Liver (tissue), 8 donors: ENCODE measurements at regions not wholly inside any gene's neighbourhood (a gene's known extent, or its start where the extent isn't known, plus 50 kb on each side); places are given as distances from the start of the nearest gene placed in this dataset.

Experiments used
- DNase-seq: peaks from one replicate; pipeline ENCODE4 v3.0.0-alpha.2; 2017; ENCODE audit warnings: low spot score
- H3K27ac ChIP-seq, 2 donors: one replicate each; pipeline ENCODE4 v1.7.0; 2013; ENCODE audit warnings: inconsistent platforms in 2 of 2, low read length in 2 of 2, control low read depth in 1 of 2, low read depth in 1 of 2, mild to moderate bottlenecking in 1 of 2
- H3K27me3 ChIP-seq, 4 donors: one replicate each; pipeline versions ENCODE4 v1.6.1 to v1.7.0; 2013; ENCODE audit warnings: low read length in 3 of 4, inconsistent platforms in 1 of 4, mild to moderate bottlenecking in 1 of 4, moderate library complexity in 1 of 4; ENCODE audit not compliant: control insufficient read depth in 4 of 4, insufficient read depth in 4 of 4
- H3K36me3 ChIP-seq, 4 donors: one replicate each; pipeline versions ENCODE4 v1.6.1 to v1.7.0; 2013; ENCODE audit warnings: low read length in 3 of 4, mild to moderate bottlenecking in 3 of 4, low read depth in 1 of 4, moderate library complexity in 1 of 4; ENCODE audit not compliant: control insufficient read depth in 4 of 4, insufficient read depth in 3 of 4
- H3K4me1 ChIP-seq, 4 donors: one replicate each; pipeline versions ENCODE4 v1.6.1 to v1.7.0; 2013; ENCODE audit warnings: low read length in 3 of 4, mild to moderate bottlenecking in 3 of 4, moderate library complexity in 1 of 4; ENCODE audit not compliant: control insufficient read depth in 4 of 4, insufficient read depth in 4 of 4
- H3K4me3 ChIP-seq, 3 donors: one replicate each; pipeline versions ENCODE4 v1.6.1 to v1.7.0; 2013; ENCODE audit warnings: low read length in 3 of 3, control low read depth in 1 of 3, low read depth in 1 of 3, mild to moderate bottlenecking in 1 of 3
- H3K9ac ChIP-seq, 2 donors: one replicate each; pipeline ENCODE4 v1.7.0; 2013; ENCODE audit warnings: low read length in 2 of 2, mild to moderate bottlenecking in 2 of 2, moderate library complexity in 2 of 2, control low read depth in 1 of 2, low read depth in 1 of 2
- H3K9me3 ChIP-seq, 4 donors: one replicate each; pipeline versions ENCODE4 v1.6.1 to v1.7.0; 2013; ENCODE audit warnings: low read length in 3 of 4; ENCODE audit not compliant: control insufficient read depth in 4 of 4
- ATF3 ChIP-seq: IDR thresholded peaks from 2 replicates; pipeline ENCODE4 v1.6.1; 2016; ENCODE audit warnings: antibody characterized with exemption
- CTCF ChIP-seq: fragments of 150-350 bp; IDR thresholded peaks from 2 replicates; pipeline ENCODE4 v1.5.1; 2017; ENCODE audit warnings: improper control_type of control experiment, low read depth, low read length; ENCODE audit not compliant: missing input control
- EGR1 ChIP-seq, 2 donors: IDR thresholded peaks; 2 replicates each; pipeline ENCODE4 v1.6.1; 2016 to 2018; ENCODE audit warnings: antibody characterized with exemption in 2 of 2, low read depth in 2 of 2
- FOXA1 ChIP-seq: IDR thresholded peaks from 2 replicates; pipeline ENCODE4 v1.6.1; 2016; ENCODE audit warnings: antibody characterized with exemption
- FOXA2 ChIP-seq: IDR thresholded peaks from 2 replicates; pipeline ENCODE4 v1.6.1; 2016; ENCODE audit warnings: antibody characterized with exemption
- GABPA ChIP-seq, 2 donors: IDR thresholded peaks in 1 of 2; conservative IDR thresholded peaks in 1 of 2; 2 replicates each; pipeline ENCODE4 v1.6.1; 2016; ENCODE audit warnings: antibody characterized with exemption in 2 of 2, mild to moderate bottlenecking in 1 of 2, moderate library complexity in 1 of 2
- HNF4A ChIP-seq, 2 donors: conservative IDR thresholded peaks; 2 replicates each; pipeline ENCODE4 v1.6.1; 2016; ENCODE audit warnings: antibody characterized with exemption in 2 of 2, mild to moderate bottlenecking in 2 of 2
- HNF4G ChIP-seq: IDR thresholded peaks from 2 replicates; pipeline ENCODE4 v1.6.1; 2016; ENCODE audit warnings: antibody characterized with exemption
- JUND ChIP-seq, 2 donors: IDR thresholded peaks; 2 replicates each; pipeline ENCODE4 v1.6.1; 2016; ENCODE audit warnings: antibody characterized with exemption in 2 of 2
- MAX ChIP-seq: IDR thresholded peaks from 2 replicates; pipeline ENCODE4 v1.6.1; 2016; ENCODE audit warnings: antibody characterized with exemption
- NR2F2 ChIP-seq: IDR thresholded peaks from 2 replicates; pipeline ENCODE4 v1.6.1; 2016; ENCODE audit warnings: antibody characterized with exemption
- RAD21 ChIP-seq, 2 donors: IDR thresholded peaks; 2 replicates each; pipeline ENCODE4 v1.6.1; 2016; ENCODE audit warnings: antibody characterized with exemption in 2 of 2, mild to moderate bottlenecking in 2 of 2
- REST ChIP-seq: IDR thresholded peaks from 2 replicates; pipeline ENCODE4 v1.6.1; 2016; ENCODE audit warnings: antibody characterized with exemption, mild to moderate bottlenecking
- RXRA ChIP-seq, 2 donors: IDR thresholded peaks; 2 replicates each; pipeline ENCODE4 v1.6.1; 2017 to 2018; ENCODE audit warnings: antibody characterized with exemption in 2 of 2, mild to moderate bottlenecking in 1 of 2
- SP1 ChIP-seq: IDR thresholded peaks from 2 replicates; pipeline ENCODE4 v1.6.1; 2018; ENCODE audit warnings: antibody characterized with exemption, mild to moderate bottlenecking
- TAF1 ChIP-seq: conservative IDR thresholded peaks from 2 replicates; pipeline ENCODE4 v1.6.1; 2016; ENCODE audit warnings: antibody characterized with exemption, mild to moderate bottlenecking
- YY1 ChIP-seq: IDR thresholded peaks from 2 replicates; pipeline ENCODE4 v1.6.1; 2016; ENCODE audit warnings: antibody characterized with exemption, mild to moderate bottlenecking
- ZBTB33 ChIP-seq: IDR thresholded peaks from 2 replicates; pipeline ENCODE4 v1.6.1; 2016; ENCODE audit warnings: antibody characterized with exemption
- WGBS: extraction: QIAGEN DNeasy Blood & Tissue Kit; methylation state at CpG from one replicate; pipeline ENCODE4 v1.1.7; 2013; 5-methylcytosine and 5-hydroxymethylcytosine counted together
- donor health status: healthy.
- donor health status: healthy.
- donor health status: healthy.
- donor health status: healthy.
- donor health status: healthy.

GRCh38 chr6:14373648-14374437 is 256.3 kb downstream of the CD83 start:
- no peaks in the 10 kb centered on the region for H3K36me3 ChIP-seq
- no peak overlapping the region for H3K9ac ChIP-seq
- no peak overlapping the region for H3K27ac ChIP-seq
- no peak for DNase-seq
- no peaks in the 10 kb centered on the region for H3K27me3 ChIP-seq
- no peak overlapping the region for H3K4me3 ChIP-seq
- WGBS, result 65% methylated on average over 7 of the region's 7 CpGs
- H3K9me3 ChIP-seq, result no peaks in the 10 kb centered on the region
- H3K4me1 ChIP-seq, result peaks cover 0 to 7% (median 3%) of the 10 kb centered on the region in 4 donors
- TF ChIP-seq JUND (IDR thresholded peaks at IDR 0.05) (no peak), SP1 (peak; percentile 39), MAX (no peak), HNF4G (no peak), HNF4A (conservative IDR thresholded peaks at IDR 0.05) (peak; percentile 46 to 58)

GRCh38 chr6:14375930-14376329 is 258.4 kb downstream of the CD83 start:
- Histone ChIP-seq H3K27me3 (no peaks in the 10 kb centered on the region), H3K4me3 (no peak overlapping the region), H3K9ac (no peak overlapping the region), H3K36me3 (no peaks in the 10 kb centered on the region), H3K4me1 (peaks cover 0 to 7% (median 3%) of the 10 kb centered on the region in 4 donors), H3K9me3 (no peaks in the 10 kb centered on the region), H3K27ac (no peak overlapping the region)
- WGBS, result 64% methylated on average over 1 of the region's 1 CpG
- DNase-seq, result no peak
- TF ChIP-seq REST, result no peak
- TF ChIP-seq FOXA1, result no peak
- TF ChIP-seq HNF4G, result no peak
- no peak for TF ChIP-seq RAD21 (IDR thresholded peaks at IDR 0.05)
- TF ChIP-seq HNF4A (conservative IDR thresholded peaks at IDR 0.05), result no peak
- TF ChIP-seq FOXA2, result no peak
- TF ChIP-seq ZBTB33, result no peak
- TF ChIP-seq JUND (IDR thresholded peaks at IDR 0.05), result no peak
- no peak for TF ChIP-seq GABPA (IDR thresholded peaks at IDR 0.05 in 1 of 2, conservative IDR thresholded peaks at IDR 0.05 in 1 of 2)
- no peak for TF ChIP-seq MAX
- no peak for TF ChIP-seq TAF1
- TF ChIP-seq NR2F2, result no peak
- no peak for TF ChIP-seq YY1
- no peak for TF ChIP-seq CTCF
- TF ChIP-seq ATF3, result no peak
- TF ChIP-seq RXRA (IDR thresholded peaks at IDR 0.05), result no peak
- TF ChIP-seq EGR1 (IDR thresholded peaks at IDR 0.05; ENCODE audit: low read depth in 2 of 2), result no peak
